Ovary (tissue), 7 donors: ENCODE measurements at regions not wholly inside any gene's neighbourhood (a gene's known extent, or its start where the extent isn't known, plus 50 kb on each side); places are given as distances from the start of the nearest gene placed in this dataset.

Experiments used
- DNase-seq, 5 donors: peaks; one replicate each; pipeline ENCODE4 v3.0.0-alpha.2; 2019 to 2020
- H3K27ac ChIP-seq, 2 donors: fragments of 200-600 bp; one replicate each; pipeline versions ENCODE4 v1.5.1 to v1.8.0; 2019 to 2022
- H3K27me3 ChIP-seq: fragments of 200-600 bp; one replicate; pipeline ENCODE4 v1.8.0; 2022
- H3K36me3 ChIP-seq: fragments of 200-600 bp; sonication (generic); one replicate; pipeline ENCODE4 v1.5.1; 2019
- H3K4me1 ChIP-seq: one replicate; pipeline ENCODE4 v1.8.1; 2013; ENCODE audit warnings: mild to moderate bottlenecking, moderate library complexity; ENCODE audit not compliant: insufficient read depth
- H3K4me3 ChIP-seq: fragments of 200-600 bp; sonication (generic); one replicate; pipeline ENCODE4 v1.5.1; 2017
- H3K9me3 ChIP-seq, 2 donors: fragments of 200-600 bp in 1 of 2; sonication (generic) in 1 of 2; one replicate each; pipeline versions ENCODE4 v1.5.1 to v1.8.1; 2013 to 2019; ENCODE audit warnings: mild to moderate bottlenecking in 1 of 2, moderate library complexity in 1 of 2
- CTCF ChIP-seq, 3 donors: fragments of 450-650 bp in 2 of 3; fragments of 200-600 bp in 1 of 3; IDR thresholded peaks; one replicate each; pipeline versions ENCODE4 v1.5.1 to v1.8.0; 2016 to 2022; ENCODE audit warnings: antibody characterized with exemption in 3 of 3, mild to moderate bottlenecking in 1 of 3
- EP300 ChIP-seq: sonication (generic); formaldehyde crosslinking; IDR thresholded peaks from one replicate; pipeline ENCODE4 v1.6.1; 2017; ENCODE audit warnings: antibody characterized with exemption
- POLR2A ChIP-seq: fragments of 450-650 bp; IDR thresholded peaks from one replicate; pipeline ENCODE4 v1.6.1; 2017; ENCODE audit warnings: antibody characterized with exemption, mild to moderate bottlenecking, moderate library complexity
- WGBS, 3 donors: extraction: QIAGEN DNeasy Blood & Tissue Kit in 1 of 3; methylation state at CpG; one replicate each; pipeline versions ENCODE4 v1.1.5 to v1.1.7; 2013 to 2017; 5-methylcytosine and 5-hydroxymethylcytosine counted together
- intact Hi-C, 4 donors: fragments of 100-400 bp; cut with DNase I; formaldehyde crosslinking; loops; one replicate each; pipeline versions ENCODE4 v1.11.0 to v1.15.1; 2022 to 2023
- donor health status: DM: no; HTN: no; CAD: no; lungs with moderate emphysema.
- donor health status: DM: no; HTN: no; CAD: no.
- donor health status: Bipolar disorder and iron deficiency.
- donor health status: DM: no; HTN: no; CAD: no.
- donor health status: DM: yes; HTN: yes; CAD: no.

GRCh38 chr10:76686201-76686600, 951.4 kb downstream of the KCNMA1 start:
- no peak overlapping the region for H3K27ac ChIP-seq
- H3K27me3 ChIP-seq = no peaks in the 10 kb centered on the region
- no peak for DNase-seq
- no peak overlapping the region for H3K4me3 ChIP-seq
- no peaks in the 10 kb centered on the region for H3K36me3 ChIP-seq
- TF ChIP-seq POLR2A (no peak), EP300 (no peak), CTCF (IDR thresholded peaks at IDR 0.05) (no peak)
- H3K4me1 ChIP-seq = no peaks in the 10 kb centered on the region
- 63 to 77% (median 68%) methylated on average over 5 of the region's 5 CpGs for WGBS, 3 donors
- intact Hi-C loops = no loop called here
- no peaks in the 10 kb centered on the region for H3K9me3 ChIP-seq

DNA sequence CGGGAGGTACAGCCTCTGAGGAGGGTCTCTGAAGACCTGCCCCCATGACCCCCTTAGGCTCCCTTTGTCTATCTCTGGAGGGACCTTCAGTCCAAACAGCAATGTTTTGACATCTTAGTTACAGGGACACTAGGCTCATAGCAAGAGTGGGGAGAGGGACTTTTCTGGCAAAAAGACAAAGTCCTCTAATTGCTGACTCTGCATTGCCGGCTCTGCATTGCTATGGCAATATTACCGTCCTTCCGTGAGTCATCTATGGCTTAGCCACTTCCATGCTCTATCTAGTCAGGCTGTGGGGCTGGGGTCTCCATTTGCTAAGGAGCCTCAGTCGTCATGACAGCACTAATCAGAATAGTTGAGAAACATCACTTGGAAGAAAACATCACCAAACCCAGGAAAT, 952.6 kb downstream of the KCNMA1 start:
- TF ChIP-seq EP300 (no peak), POLR2A (no peak), CTCF (IDR thresholded peaks at IDR 0.05) (no peak)
- Histone ChIP-seq H3K36me3 (no peaks in the 10 kb centered on the region), H3K9me3 (no peaks in the 10 kb centered on the region), H3K4me3 (no peak overlapping the region), H3K27ac (no peak overlapping the region), H3K4me1 (no peaks in the 10 kb centered on the region), H3K27me3 (no peaks in the 10 kb centered on the region)
- intact Hi-C loops = no loop called here
- DNase-seq = no peak
- WGBS, 3 donors = 77 to 89% (median 79%) methylated on average over 5 of the region's 5 CpGs

GRCh38 chr10:76681153-76681552, 956.5 kb downstream of the KCNMA1 start:
- 81 to 89% (median 86%) methylated on average over 1 of the region's 1 CpG for WGBS, 3 donors
- intact Hi-C loops = no loop called here
- no peaks in the 10 kb centered on the region for H3K27me3 ChIP-seq
- peaks cover 2% of the 10 kb centered on the region for H3K4me1 ChIP-seq
- no peaks in the 10 kb centered on the region for H3K9me3 ChIP-seq
- H3K27ac ChIP-seq = no peak overlapping the region
- no peak overlapping the region for H3K4me3 ChIP-seq
- DNase-seq = no peak
- H3K36me3 ChIP-seq = no peaks in the 10 kb centered on the region
- no peak for TF ChIP-seq EP300

- no peak for DNase-seq
- Histone ChIP-seq H3K27me3 (no peaks in the 10 kb centered on the region), H3K27ac (no peak overlapping the region), H3K4me3 (no peak overlapping the region), H3K36me3 (no peaks in the 10 kb centered on the region), H3K9me3 (no peaks in the 10 kb centered on the region), H3K4me1 (peaks cover 3% of the 10 kb centered on the region)
- TF ChIP-seq POLR2A (no peak), EP300 (no peak), CTCF (IDR thresholded peaks at IDR 0.05) (no peak)
- intact Hi-C loops = no loop called here
- WGBS, 3 donors = 22 to 51% (median 25%) methylated on average over 2 of the region's 2 CpGs
Observed at GRCh38 chr10:76679030-76679429, 958.6 kb downstream of the KCNMA1 start.

DNA sequence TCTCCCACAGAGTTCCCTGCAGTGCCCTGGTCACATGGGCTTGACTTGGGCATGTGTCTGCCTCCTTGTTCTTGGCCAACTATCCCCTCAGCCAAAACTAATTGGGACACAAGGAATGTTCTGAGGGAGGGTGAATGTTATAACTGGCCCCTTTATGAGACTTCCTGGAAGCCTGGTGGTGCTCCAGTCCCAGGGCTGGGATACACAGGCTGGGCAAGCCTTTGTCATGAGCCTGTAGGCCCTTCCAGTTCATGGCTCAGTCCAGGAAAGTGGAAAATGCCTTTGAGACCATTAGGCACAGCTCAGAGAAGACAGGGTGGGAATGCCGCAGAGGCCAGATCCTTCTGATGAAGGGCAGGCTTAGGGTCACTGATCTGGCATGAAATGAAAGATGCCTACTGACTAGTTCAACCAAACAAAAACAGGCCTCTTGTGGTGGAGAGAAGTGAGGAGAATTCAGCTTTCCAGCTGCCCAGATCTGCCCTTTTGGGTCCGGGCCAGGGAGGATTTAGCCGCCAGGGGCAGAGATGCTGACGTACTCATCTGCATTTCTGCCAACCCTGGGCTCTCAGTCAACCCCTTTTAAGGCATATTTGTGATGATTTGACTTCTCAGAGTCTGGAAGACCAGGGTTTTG, 961.5 kb downstream of the KCNMA1 start:
- Histone ChIP-seq H3K4me3 (no peak overlapping the region), H3K9me3 (no peaks in the 10 kb centered on the region), H3K36me3 (no peaks in the 10 kb centered on the region), H3K27ac (no peak overlapping the region), H3K27me3 (no peaks in the 10 kb centered on the region), H3K4me1 (peaks cover 3% of the 10 kb centered on the region)
- DNase-seq = peak in 4 of 5 donors; percentile 15 to 63 (median 45)
- TF ChIP-seq CTCF (IDR thresholded peaks at IDR 0.05) (no peak), POLR2A (no peak), EP300 (no peak)
- intact Hi-C loops = no loop called here
- WGBS, 3 donors = 59 to 66% (median 63%) methylated on average over 4 of the region's 4 CpGs
